Panc1 (cell line): ENCODE measurements at regions not wholly inside any gene's neighbourhood (a gene's known extent, or its start where the extent isn't known, plus 50 kb on each side); places are given as distances from the start of the nearest gene placed in this dataset.

Experiments
- TF ChIP-seq, protein P1 (sequence below): fragments of 450-650 bp; IDR thresholded peaks from 2 replicates; pipeline ENCODE4 v1.5.1; 2017; ENCODE audit warnings: mild to moderate bottlenecking
- TF ChIP-seq, protein P2 (sequence below), 2 experiments: IDR thresholded peaks; 2 replicates each; pipeline ENCODE4 v1.6.1; 2011 to 2012; ENCODE audit warnings: low read depth in 2 of 2, control low read depth in 1 of 2, low read length in 1 of 2, mild to moderate bottlenecking in 1 of 2, moderate library complexity in 1 of 2; ENCODE audit not compliant: insufficient read depth in 1 of 2

DNA sequence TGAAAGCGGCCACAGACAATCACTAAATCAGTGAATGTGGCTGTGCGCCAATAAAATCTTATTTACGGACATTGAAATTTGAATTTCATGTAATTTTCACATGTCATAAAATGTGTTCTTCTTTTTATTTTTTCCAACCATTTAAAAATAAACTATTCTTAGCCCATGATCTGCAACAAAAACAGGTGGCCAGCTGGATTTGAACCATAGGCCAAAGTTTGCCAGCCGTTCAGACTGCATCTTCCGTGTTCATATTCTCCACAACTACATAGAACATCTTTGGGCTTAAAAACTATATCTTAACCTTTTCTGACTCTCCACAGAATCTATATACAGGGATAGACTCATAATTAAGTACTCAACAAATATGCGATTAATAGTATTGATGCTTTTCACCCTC lies 81.2 kb upstream of the RALGPS2 start:
- TF ChIP-seq, protein P1, sequence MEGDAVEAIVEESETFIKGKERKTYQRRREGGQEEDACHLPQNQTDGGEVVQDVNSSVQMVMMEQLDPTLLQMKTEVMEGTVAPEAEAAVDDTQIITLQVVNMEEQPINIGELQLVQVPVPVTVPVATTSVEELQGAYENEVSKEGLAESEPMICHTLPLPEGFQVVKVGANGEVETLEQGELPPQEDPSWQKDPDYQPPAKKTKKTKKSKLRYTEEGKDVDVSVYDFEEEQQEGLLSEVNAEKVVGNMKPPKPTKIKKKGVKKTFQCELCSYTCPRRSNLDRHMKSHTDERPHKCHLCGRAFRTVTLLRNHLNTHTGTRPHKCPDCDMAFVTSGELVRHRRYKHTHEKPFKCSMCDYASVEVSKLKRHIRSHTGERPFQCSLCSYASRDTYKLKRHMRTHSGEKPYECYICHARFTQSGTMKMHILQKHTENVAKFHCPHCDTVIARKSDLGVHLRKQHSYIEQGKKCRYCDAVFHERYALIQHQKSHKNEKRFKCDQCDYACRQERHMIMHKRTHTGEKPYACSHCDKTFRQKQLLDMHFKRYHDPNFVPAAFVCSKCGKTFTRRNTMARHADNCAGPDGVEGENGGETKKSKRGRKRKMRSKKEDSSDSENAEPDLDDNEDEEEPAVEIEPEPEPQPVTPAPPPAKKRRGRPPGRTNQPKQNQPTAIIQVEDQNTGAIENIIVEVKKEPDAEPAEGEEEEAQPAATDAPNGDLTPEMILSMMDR: no peak
- TF ChIP-seq, protein P2, sequence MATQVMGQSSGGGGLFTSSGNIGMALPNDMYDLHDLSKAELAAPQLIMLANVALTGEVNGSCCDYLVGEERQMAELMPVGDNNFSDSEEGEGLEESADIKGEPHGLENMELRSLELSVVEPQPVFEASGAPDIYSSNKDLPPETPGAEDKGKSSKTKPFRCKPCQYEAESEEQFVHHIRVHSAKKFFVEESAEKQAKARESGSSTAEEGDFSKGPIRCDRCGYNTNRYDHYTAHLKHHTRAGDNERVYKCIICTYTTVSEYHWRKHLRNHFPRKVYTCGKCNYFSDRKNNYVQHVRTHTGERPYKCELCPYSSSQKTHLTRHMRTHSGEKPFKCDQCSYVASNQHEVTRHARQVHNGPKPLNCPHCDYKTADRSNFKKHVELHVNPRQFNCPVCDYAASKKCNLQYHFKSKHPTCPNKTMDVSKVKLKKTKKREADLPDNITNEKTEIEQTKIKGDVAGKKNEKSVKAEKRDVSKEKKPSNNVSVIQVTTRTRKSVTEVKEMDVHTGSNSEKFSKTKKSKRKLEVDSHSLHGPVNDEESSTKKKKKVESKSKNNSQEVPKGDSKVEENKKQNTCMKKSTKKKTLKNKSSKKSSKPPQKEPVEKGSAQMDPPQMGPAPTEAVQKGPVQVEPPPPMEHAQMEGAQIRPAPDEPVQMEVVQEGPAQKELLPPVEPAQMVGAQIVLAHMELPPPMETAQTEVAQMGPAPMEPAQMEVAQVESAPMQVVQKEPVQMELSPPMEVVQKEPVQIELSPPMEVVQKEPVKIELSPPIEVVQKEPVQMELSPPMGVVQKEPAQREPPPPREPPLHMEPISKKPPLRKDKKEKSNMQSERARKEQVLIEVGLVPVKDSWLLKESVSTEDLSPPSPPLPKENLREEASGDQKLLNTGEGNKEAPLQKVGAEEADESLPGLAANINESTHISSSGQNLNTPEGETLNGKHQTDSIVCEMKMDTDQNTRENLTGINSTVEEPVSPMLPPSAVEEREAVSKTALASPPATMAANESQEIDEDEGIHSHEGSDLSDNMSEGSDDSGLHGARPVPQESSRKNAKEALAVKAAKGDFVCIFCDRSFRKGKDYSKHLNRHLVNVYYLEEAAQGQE (IDR thresholded peaks at IDR 0.05; ENCODE audit: insufficient read depth in 1 of 2, low read depth in 2 of 2, low read length in 1 of 2): no peak
